Uterus (tissue), 3 donors: ENCODE measurements at regions not wholly inside any gene's neighbourhood (a gene's known extent, or its start where the extent isn't known, plus 50 kb on each side); places are given as distances from the start of the nearest gene placed in this dataset.
"Not testable (repeated sequence)": the region's sequence is repeated elsewhere in the genome, so short reads cannot be mapped to it uniquely, and the experiment has no call there.

ENCODE experiments used
- DNase-seq, 2 donors: peaks; one replicate each; pipeline ENCODE4 v3.0.0-alpha.2; 2019 to 2020
- H3K27ac ChIP-seq, 2 donors: fragments of 200-600 bp; sonication (generic); 1 replicate in 1 of 2; 2 replicates in 1 of 2; pipeline ENCODE4 v1.5.1; 2016 to 2018
- H3K27me3 ChIP-seq, 2 donors: fragments of 200-600 bp; sonication (generic); one replicate each; pipeline ENCODE4 v1.5.1; 2018 to 2019; ENCODE audit warnings: control low read depth in 1 of 2
- H3K36me3 ChIP-seq, 2 donors: fragments of 200-600 bp; sonication (generic); one replicate each; pipeline ENCODE4 v1.5.1; 2019; ENCODE audit warnings: control low read depth in 1 of 2
- H3K4me1 ChIP-seq, 2 donors: fragments of 200-600 bp; sonication (generic); one replicate each; pipeline ENCODE4 v1.5.1; 2018 to 2019; ENCODE audit warnings: control low read depth in 1 of 2
- H3K4me3 ChIP-seq, 2 donors: fragments of 200-600 bp; sonication (generic); 1 replicate in 1 of 2; 2 replicates in 1 of 2; pipeline ENCODE4 v1.5.1; 2018 to 2019; ENCODE audit warnings: mild to moderate bottlenecking in 1 of 2
- H3K9me3 ChIP-seq, 2 donors: fragments of 200-600 bp; sonication (generic); one replicate each; pipeline ENCODE4 v1.5.1; 2019; ENCODE audit warnings: control low read depth in 1 of 2
- POLR2A ChIP-seq, 2 donors: fragments of 450-650 bp; IDR thresholded peaks; one replicate each; pipeline ENCODE4 v1.6.1; 2016; ENCODE audit warnings: antibody characterized with exemption in 2 of 2, mild to moderate bottlenecking in 1 of 2, moderate library complexity in 1 of 2
- intact Hi-C: fragments of 100-400 bp; cut with DNase I; formaldehyde crosslinking; loops from one replicate; pipeline ENCODE4 v1.15.1; 2023; ENCODE audit warnings: low total_unique reads
- TF ChIP-seq, protein P1 (sequence below), 4 experiments: fragments of 200-600 bp in 2 of 4; fragments of 450-650 bp in 2 of 4; sonication (generic) in 2 of 4; IDR thresholded peaks; one replicate each; pipeline ENCODE4 v1.5.1; 2016 to 2019; ENCODE audit warnings: antibody characterized with exemption in 4 of 4, mild to moderate bottlenecking in 2 of 4, moderate library complexity in 1 of 4
- donor health status: DM: yes; HTN: yes; CAD: no.

DNA sequence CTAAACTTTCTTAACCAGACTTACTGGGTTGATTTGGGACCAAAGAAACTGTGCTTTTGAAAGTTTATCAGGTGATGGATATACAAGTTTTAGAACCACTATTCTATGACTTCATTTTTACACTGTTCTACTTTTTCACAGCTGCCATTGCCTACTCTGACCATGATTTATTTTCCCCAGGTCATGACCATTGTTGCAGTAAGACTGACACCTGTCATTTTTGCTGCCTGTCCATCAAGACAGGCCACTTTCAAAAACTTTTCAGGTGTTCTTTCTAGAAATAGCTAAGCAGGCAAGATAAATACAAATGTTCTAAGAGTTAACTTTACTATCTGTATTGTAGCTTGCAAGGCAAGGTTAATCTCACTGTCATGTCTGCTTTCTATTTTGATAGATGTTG lies 147.9 kb upstream of the SEMA3C start:
- no peak overlapping the region for H3K4me3 ChIP-seq
- H3K9me3 ChIP-seq: no peaks in the 10 kb centered on the region
- H3K27ac ChIP-seq: no peak overlapping the region
- no peak for TF ChIP-seq POLR2A (IDR thresholded peaks at IDR 0.05)
- TF ChIP-seq, protein P1, sequence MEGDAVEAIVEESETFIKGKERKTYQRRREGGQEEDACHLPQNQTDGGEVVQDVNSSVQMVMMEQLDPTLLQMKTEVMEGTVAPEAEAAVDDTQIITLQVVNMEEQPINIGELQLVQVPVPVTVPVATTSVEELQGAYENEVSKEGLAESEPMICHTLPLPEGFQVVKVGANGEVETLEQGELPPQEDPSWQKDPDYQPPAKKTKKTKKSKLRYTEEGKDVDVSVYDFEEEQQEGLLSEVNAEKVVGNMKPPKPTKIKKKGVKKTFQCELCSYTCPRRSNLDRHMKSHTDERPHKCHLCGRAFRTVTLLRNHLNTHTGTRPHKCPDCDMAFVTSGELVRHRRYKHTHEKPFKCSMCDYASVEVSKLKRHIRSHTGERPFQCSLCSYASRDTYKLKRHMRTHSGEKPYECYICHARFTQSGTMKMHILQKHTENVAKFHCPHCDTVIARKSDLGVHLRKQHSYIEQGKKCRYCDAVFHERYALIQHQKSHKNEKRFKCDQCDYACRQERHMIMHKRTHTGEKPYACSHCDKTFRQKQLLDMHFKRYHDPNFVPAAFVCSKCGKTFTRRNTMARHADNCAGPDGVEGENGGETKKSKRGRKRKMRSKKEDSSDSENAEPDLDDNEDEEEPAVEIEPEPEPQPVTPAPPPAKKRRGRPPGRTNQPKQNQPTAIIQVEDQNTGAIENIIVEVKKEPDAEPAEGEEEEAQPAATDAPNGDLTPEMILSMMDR (IDR thresholded peaks at IDR 0.05): no peak
- DNase-seq: no peak
- no peaks in the 10 kb centered on the region for H3K27me3 ChIP-seq
- H3K4me1 ChIP-seq: no peaks in the 10 kb centered on the region
- no peaks in the 10 kb centered on the region for H3K36me3 ChIP-seq
- intact Hi-C loops: no loop called here

DNA sequence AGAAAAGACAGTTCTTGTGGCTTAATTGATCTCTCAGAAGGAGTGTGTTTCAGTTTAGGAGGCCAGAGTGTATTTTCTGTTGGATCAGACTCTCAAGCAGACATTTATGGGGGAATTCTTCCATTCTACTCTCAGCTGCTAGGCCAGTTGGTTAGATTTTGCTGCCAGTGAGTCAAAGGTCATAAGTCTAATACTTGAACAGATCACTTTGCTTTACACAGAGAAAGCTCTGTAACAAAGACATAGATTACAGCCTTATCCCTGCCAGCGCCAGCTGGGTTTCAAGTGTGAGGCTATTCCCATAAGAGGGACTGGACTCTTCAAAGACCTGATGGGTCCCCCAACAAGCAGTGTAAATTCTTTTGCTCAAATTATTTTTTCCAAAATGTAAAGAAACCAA lies 145.6 kb upstream of the SEMA3C start:
- H3K4me1 ChIP-seq: no peaks in the 10 kb centered on the region
- TF ChIP-seq POLR2A (IDR thresholded peaks at IDR 0.05): no peak
- TF ChIP-seq, protein P1 (IDR thresholded peaks at IDR 0.05): no peak
- H3K4me3 ChIP-seq: no peak overlapping the region
- no peak for DNase-seq
- intact Hi-C loops: no loop called here
- H3K9me3 ChIP-seq: no peaks in the 10 kb centered on the region
- peak overlapping the region; percentile 15 to 52 for H3K27ac ChIP-seq
- H3K36me3 ChIP-seq: no peaks in the 10 kb centered on the region
- no peaks in the 10 kb centered on the region for H3K27me3 ChIP-seq

DNA sequence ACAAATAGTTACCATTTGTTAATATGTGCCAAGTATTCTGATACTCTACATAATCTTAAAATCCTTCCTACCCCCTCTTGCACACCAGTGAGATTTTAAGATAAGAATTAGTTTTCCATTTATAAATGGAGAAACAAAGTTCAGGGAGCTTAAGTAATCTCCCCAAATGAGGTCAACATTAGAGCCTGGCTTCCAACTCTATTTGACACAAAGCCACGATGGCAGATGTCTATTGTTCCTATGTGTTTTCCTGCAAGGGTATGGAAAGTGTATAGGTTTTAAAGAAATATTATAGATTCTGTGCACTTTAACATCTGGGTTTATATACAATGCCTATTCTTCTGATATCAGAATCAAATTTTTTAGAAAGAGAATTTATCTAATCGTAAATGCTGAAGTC lies 143.9 kb upstream of the SEMA3C start:
- H3K9me3 ChIP-seq: no peaks in the 10 kb centered on the region
- TF ChIP-seq, protein P1 (IDR thresholded peaks at IDR 0.05): no peak
- TF ChIP-seq POLR2A (IDR thresholded peaks at IDR 0.05): no peak
- H3K4me3 ChIP-seq: no peak overlapping the region
- peak overlapping the region in 1 of 2 donors; percentile 52 for H3K27ac ChIP-seq
- H3K4me1 ChIP-seq: no peaks in the 10 kb centered on the region
- intact Hi-C loops: no loop called here
- H3K27me3 ChIP-seq: no peaks in the 10 kb centered on the region
- no peaks in the 10 kb centered on the region for H3K36me3 ChIP-seq
- DNase-seq: no peak

DNA sequence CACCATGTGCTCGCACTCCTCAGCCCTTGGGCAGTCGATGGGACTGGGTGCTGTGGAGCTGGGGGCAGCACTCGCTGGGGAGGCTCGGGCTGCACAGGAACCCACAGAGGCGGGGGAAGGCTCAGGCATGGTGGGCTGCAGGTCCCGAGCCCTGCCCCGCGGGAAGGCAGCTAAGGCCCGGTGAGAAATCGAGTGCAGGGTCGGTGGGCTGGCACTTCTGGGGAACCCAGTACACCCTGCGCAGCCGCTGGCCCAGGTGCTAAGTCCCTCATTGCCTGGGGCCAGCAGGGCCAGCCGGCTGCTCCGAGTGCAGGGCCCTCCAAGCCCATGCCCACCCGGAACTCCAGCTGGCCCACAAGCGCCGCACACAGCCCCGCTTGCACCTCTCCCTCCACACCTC lies 138.6 kb upstream of the SEMA3C start:
- H3K9me3 ChIP-seq, H3K27me3 ChIP-seq, H3K4me3 ChIP-seq, H3K36me3 ChIP-seq, DNase-seq, H3K27ac ChIP-seq, H3K4me1 ChIP-seq, intact Hi-C loops: not testable (repeated sequence)

DNA sequence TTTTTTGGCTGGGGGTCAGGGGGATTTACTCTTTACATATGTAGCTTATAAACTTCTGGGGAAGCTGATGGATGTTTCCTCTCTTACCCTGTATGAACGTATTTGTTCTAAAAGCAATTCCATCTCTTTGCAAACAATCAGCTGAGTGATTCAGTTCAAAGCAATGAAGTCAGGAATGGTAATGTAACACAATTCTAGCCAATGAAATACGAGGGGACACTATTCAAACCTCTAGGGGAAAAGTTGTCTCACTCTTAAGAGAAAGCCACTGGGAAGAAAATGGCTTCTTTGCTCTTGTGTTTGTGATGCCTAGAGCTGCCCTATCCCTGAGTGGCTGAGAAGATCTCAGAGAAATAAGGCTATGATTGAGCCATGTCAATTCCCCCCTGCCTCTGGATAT lies 134.8 kb upstream of the SEMA3C start:
- intact Hi-C loops: no loop called here
- Histone ChIP-seq H3K9me3 (no peaks in the 10 kb centered on the region), H3K4me1 (no peaks in the 10 kb centered on the region), H3K36me3 (no peaks in the 10 kb centered on the region), H3K4me3 (no peak overlapping the region), H3K27ac (no peak overlapping the region), H3K27me3 (no peaks in the 10 kb centered on the region)
- DNase-seq: no peak
- TF ChIP-seq POLR2A (IDR thresholded peaks at IDR 0.05): no peak
- TF ChIP-seq, protein P1 (IDR thresholded peaks at IDR 0.05): no peak

DNA sequence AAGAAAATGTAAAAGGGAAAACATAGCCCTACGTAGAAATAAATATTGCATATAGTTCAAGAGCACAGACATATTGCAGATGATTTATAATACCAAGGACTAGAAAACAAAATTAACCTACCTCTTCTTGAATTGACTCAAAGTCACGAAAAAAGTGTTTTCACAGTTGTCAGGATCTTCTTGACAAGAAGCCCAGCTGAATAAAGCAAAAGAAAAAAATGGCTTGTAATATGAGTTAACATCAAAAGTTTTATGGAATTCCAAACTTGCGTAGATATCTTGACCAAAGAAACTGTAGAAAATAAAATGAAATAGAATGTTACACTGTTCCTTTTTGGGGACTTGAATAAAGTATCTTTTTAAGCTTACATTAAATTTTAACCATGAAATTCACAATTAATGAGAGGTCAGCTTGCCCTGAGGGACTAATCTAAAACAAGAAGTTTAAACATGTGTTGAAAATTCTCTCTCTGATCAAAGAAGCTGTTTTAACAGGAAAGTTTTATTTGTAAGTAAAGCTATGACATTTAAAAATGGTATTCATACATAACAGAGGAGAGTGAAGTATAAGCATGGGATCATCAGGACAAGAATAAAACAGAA lies 133.1 kb upstream of the SEMA3C start:
- no peak for DNase-seq
- H3K9me3 ChIP-seq: no peaks in the 10 kb centered on the region
- H3K27ac ChIP-seq: no peak overlapping the region
- intact Hi-C loops: no loop called here
- TF ChIP-seq, protein P1 (IDR thresholded peaks at IDR 0.05): no peak
- no peak for TF ChIP-seq POLR2A (IDR thresholded peaks at IDR 0.05)
- H3K4me3 ChIP-seq: no peak overlapping the region
- H3K36me3 ChIP-seq: no peaks in the 10 kb centered on the region
- H3K27me3 ChIP-seq: no peaks in the 10 kb centered on the region
- no peaks in the 10 kb centered on the region for H3K4me1 ChIP-seq
